ENCODE measurements at regions not wholly inside any gene's neighbourhood (a gene's known extent, or its start where the extent isn't known, plus 50 kb on each side); places are given as distances from the start of the nearest gene placed in this dataset.
A peak's percentile ranks its signal among the peaks of the same experiment; 100 is the strongest.
"Not testable (repeated sequence)": the region's sequence is repeated elsewhere in the genome, so short reads cannot be mapped to it uniquely, and the experiment has no call there.

- FAIRE-seq: no peak
These were observed 49.9 kb upstream of the CAPRIN1 start for GRCh38 chr11:34001557-34002064.

- FAIRE-seq: no peak
These were observed 52.1 kb upstream of the CAPRIN1 start for GRCh38 chr11:33999393-33999792.

- no peak for FAIRE-seq
These were observed 53.8 kb upstream of the CAPRIN1 start for GRCh38 chr11:33997584-33998251.

- peak; percentile 15 for FAIRE-seq
These were observed 54.8 kb upstream of the CAPRIN1 start for GRCh38 chr11:33996498-33997454.

GRCh38 chr11:33994937-33995336 is 56.6 kb upstream of the CAPRIN1 start:
- no peak for FAIRE-seq

GRCh38 chr11:33991136-33991535 is 60.4 kb upstream of the CAPRIN1 start:
- FAIRE-seq: not testable (repeated sequence)

GRCh38 chr11:33990131-33990530 is 61.4 kb upstream of the CAPRIN1 start:
- FAIRE-seq: not testable (repeated sequence)

- no peak for FAIRE-seq
These were observed 62.1 kb upstream of the CAPRIN1 start for GRCh38 chr11:33989461-33989860.

GRCh38 chr11:33988586-33989370 is 62.8 kb upstream of the CAPRIN1 start:
- FAIRE-seq: no peak

GRCh38 chr11:33987975-33988580 is 63.5 kb upstream of the CAPRIN1 start:
- no peak for FAIRE-seq

- FAIRE-seq: no peak
These were observed 64.0 kb upstream of the CAPRIN1 start for GRCh38 chr11:33987545-33987944.

GRCh38 chr11:33986597-33987501 is 64.7 kb upstream of the CAPRIN1 start:
- not testable (repeated sequence) for FAIRE-seq

- no peak for FAIRE-seq
These were observed 66.7 kb upstream of the CAPRIN1 start for GRCh38 chr11:33984682-33985389.

GRCh38 chr11:33982661-33983060 is 68.9 kb upstream of the CAPRIN1 start:
- FAIRE-seq: no peak

- no peak for FAIRE-seq
These were observed 70.6 kb upstream of the CAPRIN1 start for GRCh38 chr11:33980897-33981296.

GRCh38 chr11:33978376-33978775 is 73.2 kb upstream of the CAPRIN1 start:
- FAIRE-seq: no peak

- FAIRE-seq: no peak
These were observed 73.9 kb upstream of the CAPRIN1 start for GRCh38 chr11:33977676-33978075.

GRCh38 chr11:33976495-33977199 is 74.9 kb upstream of the CAPRIN1 start:
- FAIRE-seq: no peak

GRCh38 chr11:33974804-33975203 is 76.7 kb upstream of the CAPRIN1 start:
- no peak for FAIRE-seq

GRCh38 chr11:33971530-33971929 is 79.7 kb upstream of the LMO2 start:
- not testable (repeated sequence) for FAIRE-seq

Data from endometrium (tissue), 2 donors.